HG03280 (cell line): ENCODE measurements at regions not wholly inside any gene's neighbourhood (a gene's known extent, or its start where the extent isn't known, plus 50 kb on each side); places are given as distances from the start of the nearest gene placed in this dataset.
"Not testable (repeated sequence)": the region's sequence is repeated elsewhere in the genome, so short reads cannot be mapped to it uniquely, and the experiment has no call there.

Experiments used
- ATAC-seq: cut with Tn5 transposase; IDR thresholded peaks from one replicate; pipeline ENCODE4 v1.9.1; 2021; ENCODE audit warnings: mild to moderate bottlenecking, moderate library complexity; ENCODE audit not compliant: unreplicated experiment

DNA sequence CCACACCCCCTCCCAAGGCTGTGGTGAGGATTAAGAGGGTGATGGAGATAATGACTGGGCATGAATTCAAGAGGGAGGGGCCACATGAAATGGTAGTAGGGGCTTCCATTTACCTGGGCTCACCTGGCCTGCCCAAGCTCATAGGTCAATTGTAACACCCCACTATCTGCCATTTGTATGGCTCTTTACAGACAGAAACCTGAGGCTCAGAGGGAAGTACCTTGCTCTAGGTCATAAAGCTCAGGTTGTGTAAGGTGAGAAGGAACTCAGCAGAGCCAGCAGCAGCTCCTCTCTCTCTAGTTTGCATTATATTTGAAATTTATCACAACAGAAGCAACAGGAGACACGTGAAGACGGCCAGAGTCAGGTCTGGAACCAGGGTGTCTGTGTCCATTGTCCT, 133.4 kb upstream of the ALDH1B1 start:
- ATAC-seq = no peak

- no peak for ATAC-seq
Observed at GRCh38 chr9:38257626-38258215, 134.8 kb upstream of the ALDH1B1 start.

- ATAC-seq = no peak
Observed at GRCh38 chr9:38256461-38256860, 136.0 kb upstream of the ALDH1B1 start.

DNA sequence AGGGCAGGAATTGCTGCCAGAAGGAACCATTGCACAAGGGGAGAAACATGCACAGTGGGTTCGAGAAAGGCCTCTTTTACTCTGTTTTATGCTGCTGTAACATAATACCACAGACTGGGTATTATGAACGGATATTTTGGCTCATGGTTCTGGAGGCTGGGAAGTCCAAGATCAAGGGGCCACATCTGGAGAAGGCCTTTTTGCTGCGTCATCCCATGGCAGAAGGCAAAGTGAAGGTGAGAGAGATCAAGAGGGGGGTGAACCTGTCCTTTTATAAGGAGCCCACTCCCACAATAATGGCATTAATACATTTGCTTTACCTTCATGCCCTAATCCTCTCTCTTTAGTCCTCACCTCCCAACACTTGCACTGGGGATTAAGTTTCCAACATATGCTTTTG, 136.9 kb upstream of the ALDH1B1 start:
- ATAC-seq = no peak

GRCh38 chr9:38254756-38255155, 137.7 kb upstream of the ALDH1B1 start:
- no peak for ATAC-seq

DNA sequence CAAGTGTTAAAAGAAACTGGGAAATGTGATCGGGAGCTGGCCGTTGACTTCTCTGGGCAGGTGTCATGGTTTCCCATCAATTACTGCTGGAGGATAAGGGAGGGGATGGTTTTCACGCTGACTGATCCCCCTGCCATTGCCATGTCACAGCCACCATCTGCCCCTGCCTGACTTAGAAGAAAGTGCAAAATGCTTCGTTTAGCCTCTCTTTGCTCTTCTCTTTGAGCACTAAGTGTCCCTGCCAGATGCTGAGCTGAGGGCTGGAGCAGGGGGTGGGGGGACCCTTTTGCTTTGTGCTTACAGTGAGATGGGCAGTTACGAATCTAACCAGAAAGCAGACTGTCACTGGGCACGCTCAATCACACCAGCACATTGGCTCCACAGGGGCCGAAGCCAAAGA, 138.4 kb upstream of the ALDH1B1 start:
- no peak for ATAC-seq

DNA sequence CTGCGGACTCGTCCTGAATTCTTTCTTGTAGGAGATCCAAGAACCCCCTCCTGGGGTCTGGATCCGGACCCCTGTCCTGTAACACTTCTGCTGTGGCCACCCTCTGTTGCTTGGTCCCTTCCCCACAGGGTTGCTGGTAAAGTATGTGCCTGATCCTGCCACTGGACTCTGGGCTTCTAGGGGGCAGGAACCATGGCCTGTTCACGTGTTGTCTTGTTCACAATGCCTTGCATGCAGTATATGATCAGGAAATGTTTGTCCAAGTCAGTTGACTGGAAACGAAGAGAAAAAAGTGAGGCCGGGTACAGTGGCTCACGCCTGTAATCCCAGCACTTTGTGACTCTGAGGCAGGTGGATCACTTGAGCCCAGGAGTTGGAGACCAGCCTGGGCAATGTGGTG, 139.3 kb upstream of the ALDH1B1 start:
- no peak for ATAC-seq

DNA sequence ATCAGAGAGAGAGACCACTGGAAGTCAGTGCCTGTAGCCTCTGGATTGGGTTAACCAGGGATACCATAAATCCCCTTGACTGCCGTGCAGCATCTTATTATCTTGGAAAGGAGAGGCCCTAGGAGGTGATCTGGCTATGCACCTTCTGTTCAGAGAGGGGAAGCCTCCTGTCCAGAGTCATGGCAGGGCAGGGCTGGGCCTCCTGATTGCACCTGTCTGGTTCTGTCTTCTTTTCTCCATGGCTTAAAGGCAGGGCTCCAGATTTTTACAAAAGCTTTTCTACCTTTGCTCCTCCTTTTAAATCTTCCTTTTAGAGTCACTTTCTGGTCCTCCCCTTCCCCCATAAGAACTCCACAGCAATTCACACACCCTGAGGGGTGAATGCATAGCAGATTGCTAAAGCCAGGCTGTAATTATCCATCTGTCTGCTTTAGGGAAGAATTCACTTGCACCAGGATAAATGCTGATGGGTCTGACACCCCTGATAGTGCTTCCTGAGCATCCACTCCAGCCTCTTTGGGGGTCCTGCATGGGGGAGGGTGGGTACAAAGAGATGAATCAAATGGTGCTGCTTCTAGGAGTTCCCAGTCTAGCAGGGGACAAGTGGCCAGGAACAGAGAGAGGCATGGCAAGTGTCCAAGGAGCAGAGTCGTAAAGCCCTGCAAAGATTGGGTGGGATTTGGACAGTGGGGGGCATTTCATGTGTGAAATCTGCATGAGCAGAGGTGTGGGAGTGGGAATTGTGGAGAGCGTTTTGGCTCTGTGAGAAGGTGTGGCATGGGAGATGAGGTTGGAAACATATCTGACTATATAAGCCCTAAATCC, 141.3 kb upstream of the ALDH1B1 start:
- no peak for ATAC-seq

GRCh38 chr9:38250279-38251035, 142.0 kb upstream of the ALDH1B1 start:
- ATAC-seq = no peak

GRCh38 chr9:38249587-38250210, 142.8 kb upstream of the ALDH1B1 start:
- no peak for ATAC-seq

- ATAC-seq = no peak
Observed at GRCh38 chr9:38249049-38249448, 143.5 kb upstream of the ALDH1B1 start.

DNA sequence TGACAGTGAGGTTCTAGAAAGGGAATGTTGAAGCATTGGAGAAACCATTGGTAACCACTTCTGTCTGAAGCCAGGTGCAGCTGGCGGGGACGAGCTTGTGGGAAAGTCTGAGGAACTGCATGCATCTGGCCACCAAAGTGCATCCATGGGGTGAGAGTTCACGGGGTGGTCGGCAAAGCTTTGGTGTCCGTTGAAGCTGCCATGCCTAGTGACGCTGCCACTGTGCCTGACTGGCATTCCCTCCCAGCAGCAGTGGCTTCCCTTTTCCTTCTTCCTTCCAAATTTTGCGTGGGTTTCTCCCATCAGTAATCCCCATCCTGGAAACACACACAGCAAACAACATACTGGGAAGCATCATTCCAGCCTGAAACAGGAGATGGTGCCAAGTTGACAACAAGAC, 145.7 kb upstream of the ALDH1B1 start:
- no peak for ATAC-seq

DNA sequence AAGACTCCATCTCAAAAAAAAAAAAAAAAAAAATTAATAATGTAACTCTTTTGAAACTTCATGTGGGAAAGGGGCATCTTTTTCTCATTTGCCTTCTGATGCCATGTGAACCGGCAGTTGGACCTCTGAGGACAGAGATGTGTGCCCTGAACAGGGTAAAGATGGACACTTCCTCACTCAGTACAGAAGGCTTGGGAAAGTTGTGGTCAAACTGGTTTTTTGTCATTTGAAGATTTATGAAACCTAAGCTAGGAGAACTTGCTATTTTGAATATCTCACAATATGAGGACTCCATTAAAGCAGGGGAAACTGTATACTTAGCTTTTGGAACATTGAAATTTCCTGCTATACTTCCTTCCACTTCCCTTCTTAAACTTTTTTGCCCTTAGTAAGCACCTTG, 147.5 kb upstream of the ALDH1B1 start:
- ATAC-seq = no peak

GRCh38 chr9:38243993-38244392, 148.5 kb upstream of the ALDH1B1 start:
- ATAC-seq = no peak

- ATAC-seq = not testable (repeated sequence)
Observed at GRCh38 chr9:38242151-38242550, 150.4 kb upstream of the ALDH1B1 start.

GRCh38 chr9:38240051-38240450, 152.5 kb upstream of the ALDH1B1 start:
- no peak for ATAC-seq

- ATAC-seq = no peak
Observed at GRCh38 chr9:38235244-38235643, 157.3 kb upstream of the ALDH1B1 start.

GRCh38 chr9:38234479-38235170, 157.9 kb upstream of the ALDH1B1 start:
- no peak for ATAC-seq

- ATAC-seq = no peak
Observed at GRCh38 chr9:38233796-38234355, 158.6 kb upstream of the ALDH1B1 start.

DNA sequence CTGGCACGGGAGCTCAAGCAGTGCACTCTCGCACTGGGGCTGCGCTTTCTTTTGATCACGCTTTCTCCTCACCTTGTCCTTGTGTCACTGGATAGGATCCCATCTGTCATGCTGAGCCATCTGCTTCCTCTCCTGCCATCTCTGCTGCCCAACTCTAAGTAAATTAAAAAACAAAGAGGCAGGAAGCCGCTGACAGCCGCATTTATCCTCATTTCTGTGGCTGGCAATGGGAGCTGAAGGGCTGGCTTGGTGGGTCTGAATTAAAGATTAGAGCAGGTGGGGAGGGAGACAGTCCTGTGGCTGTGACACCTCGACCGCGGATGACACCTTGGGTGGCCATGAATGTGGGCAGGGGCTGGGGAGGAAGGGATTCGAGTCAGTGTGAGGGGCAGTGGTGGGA, 159.2 kb upstream of the ALDH1B1 start:
- no peak for ATAC-seq

DNA sequence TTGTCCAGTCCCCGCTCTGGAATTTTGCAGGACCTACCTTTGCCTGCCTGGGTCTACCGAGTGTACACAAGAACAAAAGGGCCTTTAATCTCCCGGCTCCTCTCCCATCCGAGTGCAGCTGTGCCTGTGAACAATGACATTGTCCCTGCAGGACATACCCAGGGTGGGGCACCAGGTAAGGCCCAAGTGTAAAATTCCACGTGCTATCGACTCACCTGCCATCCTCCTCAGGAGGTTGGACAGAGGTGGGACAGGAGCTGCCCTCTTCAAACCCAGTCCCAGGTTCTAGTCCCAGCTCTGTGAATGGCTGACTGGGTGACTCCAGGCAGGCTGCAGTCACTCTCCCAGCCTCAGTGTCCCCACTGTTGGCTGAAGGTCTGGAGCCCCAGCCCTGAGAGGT, 159.6 kb upstream of the ALDH1B1 start:
- ATAC-seq = no peak
